HG02840 (cell line): ENCODE measurements at regions not wholly inside any gene's neighbourhood (a gene's known extent, or its start where the extent isn't known, plus 50 kb on each side); places are given as distances from the start of the nearest gene placed in this dataset.

Experiments used
- ATAC-seq: cut with Tn5 transposase; IDR thresholded peaks from one replicate; pipeline ENCODE4 v1.9.1; 2021; ENCODE audit warnings: mild to moderate bottlenecking, moderate library complexity, moderate number of reproducible peaks; ENCODE audit not compliant: unreplicated experiment, low FRiP score

- no peak for ATAC-seq
These were observed 221.1 kb downstream of the INSIG2 start for GRCh38 chr2:118309257-118309945.

GRCh38 chr2:118307864-118308263 lies 219.6 kb downstream of the INSIG2 start:
- no peak for ATAC-seq

- ATAC-seq = no peak
These were observed 213.0 kb downstream of the INSIG2 start for GRCh38 chr2:118301248-118301647.

DNA sequence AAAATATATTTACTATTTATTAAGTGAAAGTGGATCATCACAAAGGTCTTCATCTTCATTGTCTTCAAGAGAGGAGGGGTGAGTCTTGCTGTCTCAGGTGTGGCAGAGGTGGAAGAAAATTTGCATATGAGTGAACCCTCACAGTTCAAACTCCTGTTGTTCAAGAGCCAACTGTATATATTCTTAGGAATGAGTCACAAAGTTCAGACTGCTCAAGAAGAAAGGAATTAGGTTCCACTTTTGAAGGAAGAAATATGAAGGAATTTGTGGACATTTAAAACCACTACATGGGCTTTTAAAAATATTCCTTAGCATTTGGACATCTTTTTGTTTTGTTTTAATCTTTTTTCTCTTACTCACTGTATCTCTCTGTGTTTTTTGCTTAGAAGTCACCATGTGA lies 212.6 kb downstream of the INSIG2 start:
- ATAC-seq = no peak

DNA sequence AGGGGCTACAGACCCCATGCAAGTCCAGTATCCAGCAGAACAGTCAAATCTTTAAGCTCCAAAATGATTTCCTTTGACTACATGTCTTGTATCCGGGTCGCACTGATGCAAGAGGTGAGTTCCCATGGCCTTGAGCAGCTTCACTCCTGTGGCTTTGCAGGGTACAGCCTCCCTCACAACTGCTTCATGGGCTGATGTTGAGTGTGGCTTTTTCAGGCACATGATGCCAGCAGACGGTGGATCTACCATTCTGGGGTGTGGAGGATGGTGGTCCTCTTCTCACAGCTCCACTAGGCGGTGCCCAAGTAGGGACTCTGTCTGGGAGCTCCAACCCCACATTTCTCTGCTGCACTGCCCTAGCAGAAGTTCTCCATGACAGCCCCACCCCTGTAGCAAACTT lies 208.4 kb downstream of the INSIG2 start:
- ATAC-seq = no peak

- ATAC-seq = no peak
These were observed 207.5 kb downstream of the INSIG2 start for GRCh38 chr2:118295592-118296390.

DNA sequence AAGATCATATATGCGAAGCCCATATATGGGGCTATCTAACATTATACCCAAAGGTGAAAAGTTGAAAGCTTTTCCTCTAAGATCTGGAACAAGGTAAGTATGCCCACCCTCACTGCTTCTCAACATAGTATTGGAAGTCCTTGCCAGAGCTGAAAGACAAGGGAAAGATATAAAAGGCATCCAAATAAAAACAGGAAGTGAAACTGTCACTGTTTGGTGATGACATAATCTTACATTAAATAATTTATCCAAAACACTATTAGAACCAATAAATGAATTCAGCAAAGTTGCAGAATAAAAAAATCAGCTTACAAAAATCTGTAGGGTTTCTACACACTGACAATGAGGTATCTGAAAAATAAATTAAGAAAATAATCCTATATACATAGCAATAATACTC lies 205.8 kb downstream of the INSIG2 start:
- no peak for ATAC-seq

- ATAC-seq = no peak
These were observed 204.7 kb downstream of the INSIG2 start for GRCh38 chr2:118292991-118293390.

- ATAC-seq = no peak
These were observed 203.1 kb downstream of the INSIG2 start for GRCh38 chr2:118291251-118291880.

DNA sequence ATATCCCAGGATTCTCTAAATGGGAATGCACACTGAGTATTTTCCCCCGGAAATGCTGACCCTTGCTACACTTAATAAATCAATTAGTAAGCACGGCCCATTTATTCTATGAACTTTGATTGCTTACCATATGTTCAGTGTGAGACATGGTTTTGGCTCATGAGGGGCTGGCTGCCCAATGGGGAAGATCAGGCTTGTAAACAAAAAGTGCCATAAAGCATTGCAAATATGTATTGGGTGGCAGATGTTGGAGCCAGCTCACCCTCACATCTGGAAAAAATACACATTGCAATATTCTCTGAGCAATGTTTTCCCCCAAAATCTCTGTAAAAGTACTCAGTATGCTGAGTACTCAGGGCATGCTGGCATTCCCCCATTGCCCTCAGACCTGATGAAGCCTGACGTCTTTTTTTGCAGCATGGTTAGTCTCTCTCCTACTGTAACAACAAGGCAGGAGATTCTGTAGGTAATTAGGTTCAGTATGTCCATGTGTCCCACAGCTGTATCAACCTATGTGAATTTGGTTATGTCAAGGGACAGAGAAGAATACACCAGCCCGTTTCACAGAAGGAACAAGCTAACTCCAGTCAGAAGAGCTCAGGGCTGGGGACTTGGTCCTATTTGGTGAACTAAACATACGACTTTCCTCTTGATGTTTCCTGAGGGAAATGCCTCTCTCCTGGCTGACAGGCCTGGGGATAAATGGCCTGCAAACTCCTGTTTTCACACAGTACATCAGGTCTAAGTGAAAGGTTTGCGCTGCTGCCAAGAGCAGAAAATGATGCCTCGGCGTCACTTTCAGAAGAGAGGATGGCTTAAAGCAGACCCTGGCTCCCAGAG lies 202.4 kb downstream of the INSIG2 start:
- no peak for ATAC-seq

- ATAC-seq = no peak
These were observed 190.7 kb downstream of the INSIG2 start for GRCh38 chr2:118279005-118279404.

DNA sequence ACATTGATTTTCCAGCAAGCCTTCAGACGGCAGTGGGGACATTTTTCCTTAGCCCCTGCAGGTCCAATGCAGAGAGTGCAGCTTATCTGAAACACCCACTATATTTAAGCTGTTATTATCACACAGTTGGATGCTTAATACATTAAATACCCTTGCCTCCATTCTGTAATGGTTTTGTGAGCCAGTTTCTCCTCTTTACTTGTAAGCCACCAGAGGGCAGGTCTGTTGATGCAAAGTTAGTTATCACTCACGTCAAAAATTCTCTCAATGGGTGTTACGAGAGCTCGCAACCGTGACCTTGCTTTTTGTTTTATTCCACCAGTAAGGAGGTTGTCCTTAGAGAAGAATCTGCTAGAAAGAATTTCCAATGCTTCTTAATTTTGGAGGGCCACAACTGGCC lies 189.8 kb downstream of the INSIG2 start:
- ATAC-seq = no peak

GRCh38 chr2:118274841-118275510 lies 186.7 kb downstream of the INSIG2 start:
- no peak for ATAC-seq

DNA sequence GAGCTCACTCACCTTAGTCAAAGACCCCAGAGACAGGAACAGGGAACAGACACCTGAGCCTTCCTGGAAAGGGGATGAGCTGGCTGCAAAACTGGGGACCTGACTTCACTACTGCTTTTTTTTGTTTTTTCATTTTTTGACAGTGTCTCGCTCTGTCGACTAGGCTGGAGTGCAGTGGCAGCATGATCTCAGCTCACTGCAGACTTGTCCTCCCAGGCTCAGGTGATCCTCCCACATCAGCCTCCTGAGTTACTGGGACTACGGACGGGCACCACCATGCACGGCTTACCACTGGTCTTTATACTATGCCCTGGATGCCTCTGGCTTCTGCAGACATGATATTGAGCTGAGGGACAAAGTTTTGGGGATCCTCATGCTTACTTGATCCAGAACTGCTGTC lies 184.1 kb downstream of the INSIG2 start:
- ATAC-seq = no peak

DNA sequence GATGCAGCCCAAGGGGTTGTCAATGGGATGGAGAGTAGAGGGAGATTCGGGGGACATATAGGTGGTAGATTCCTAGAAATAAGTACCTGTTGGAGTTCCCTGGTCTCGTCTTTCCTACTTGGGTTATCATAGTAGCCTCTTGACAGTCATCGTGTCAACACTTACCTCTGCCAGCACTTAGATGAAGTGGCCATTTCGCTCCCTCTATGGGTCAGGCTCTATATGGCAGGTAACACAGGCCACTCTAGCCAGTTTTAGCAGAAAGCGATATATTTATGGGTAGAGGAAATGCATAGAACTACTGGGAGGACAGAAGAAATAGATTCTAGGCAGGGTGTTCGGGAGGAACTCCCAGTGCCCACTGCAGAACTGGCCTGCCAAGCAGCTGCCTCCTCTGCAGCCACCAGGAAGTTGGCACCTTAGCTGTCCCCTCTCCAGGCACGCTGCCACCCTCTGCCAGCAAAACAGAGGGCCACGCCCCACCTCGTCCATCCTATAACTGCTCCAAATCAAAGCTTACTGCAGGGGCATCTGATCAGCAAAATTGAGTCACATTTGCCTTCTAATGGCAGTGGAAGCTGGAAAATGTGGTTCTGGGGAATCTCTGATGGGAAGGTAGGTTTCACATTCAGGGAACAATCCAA lies 181.3 kb downstream of the INSIG2 start:
- no peak for ATAC-seq

GRCh38 chr2:118268268-118268667 lies 180.0 kb downstream of the INSIG2 start:
- no peak for ATAC-seq

DNA sequence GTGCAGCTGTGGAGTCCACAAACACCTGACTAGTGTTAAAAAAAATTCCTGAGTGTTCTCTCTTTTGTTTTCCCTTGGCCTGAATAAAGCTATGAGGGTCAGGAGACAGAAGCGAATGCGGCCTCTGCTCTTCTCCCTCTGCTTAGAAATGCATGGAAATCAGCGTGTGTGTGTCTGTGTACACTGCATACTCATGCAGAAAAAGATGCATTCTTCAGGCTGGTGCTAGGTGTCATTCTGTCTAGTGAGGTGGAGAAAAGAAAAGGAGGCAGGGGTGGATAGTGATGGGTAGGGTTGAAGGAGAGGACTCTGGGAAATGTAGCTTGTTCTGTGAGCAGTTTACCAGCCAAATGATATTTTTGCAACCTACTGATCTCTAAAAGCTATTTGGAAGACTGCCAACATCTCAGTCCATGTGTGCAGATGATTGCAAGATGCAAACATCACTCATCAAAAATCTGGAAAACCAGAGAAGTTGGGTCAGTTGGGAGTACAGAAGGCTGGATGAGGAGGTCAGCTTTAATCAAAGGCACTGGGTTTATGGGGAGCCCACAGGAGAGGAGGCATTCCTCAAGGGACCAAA lies 177.7 kb downstream of the INSIG2 start:
- no peak for ATAC-seq

DNA sequence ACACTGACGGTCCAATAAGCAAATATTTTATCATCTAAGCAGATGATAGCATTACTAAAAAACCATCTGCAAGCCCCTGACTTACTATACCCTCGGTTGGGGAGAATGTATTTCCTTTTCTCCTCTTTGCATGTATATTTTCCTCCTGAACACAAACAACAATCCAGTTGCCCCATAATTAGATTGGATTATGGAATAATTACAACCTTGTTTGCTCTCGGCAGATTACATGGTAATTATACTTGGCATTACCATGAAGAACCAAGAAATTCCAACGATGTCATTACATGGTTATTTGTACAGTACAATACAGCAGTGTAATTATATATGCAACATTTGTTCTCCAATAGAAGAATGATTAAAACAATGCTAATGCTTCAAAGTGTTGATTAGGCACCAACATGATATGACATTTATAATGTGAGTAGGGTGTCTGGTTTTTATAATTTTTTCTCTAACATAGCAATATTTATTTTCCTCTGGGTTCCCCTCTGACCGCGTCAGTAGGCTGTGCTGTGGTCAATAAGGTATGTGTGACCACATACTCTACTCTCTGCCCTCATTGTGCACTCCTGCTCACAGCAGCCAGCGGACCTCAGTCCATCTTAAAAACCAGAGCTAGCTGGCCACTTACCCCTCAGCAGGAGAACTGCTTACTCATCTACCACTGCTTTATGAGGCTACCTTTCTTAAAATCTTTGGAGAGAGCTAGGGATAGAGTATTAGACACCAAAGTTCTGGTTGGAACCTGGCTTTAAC lies 176.1 kb downstream of the INSIG2 start:
- no peak for ATAC-seq

GRCh38 chr2:118257696-118258095 lies 169.4 kb downstream of the INSIG2 start:
- no peak for ATAC-seq
